SIG-M5 treated with dmso at 0.1 percent for 504 hours (cell line): ENCODE measurements at regions not wholly inside any gene's neighbourhood (a gene's known extent, or its start where the extent isn't known, plus 50 kb on each side); places are given as distances from the start of the nearest gene placed in this dataset.
"Not testable (repeated sequence)": the region's sequence is repeated elsewhere in the genome, so short reads cannot be mapped to it uniquely, and the experiment has no call there.

ENCODE experiments used
- DNase-seq: peaks from one replicate; lab custom pipeline; 2025; ENCODE audit not compliant: unreplicated experiment; lab: John Stamatoyannopoulos, UW

- DNase-seq = no peak
Measured at GRCh38 chr9:90169490-90169889, 473.1 kb downstream of the DIRAS2 start.

- not testable (repeated sequence) for DNase-seq
Measured at GRCh38 chr9:90173935-90174334, 468.7 kb downstream of the DIRAS2 start.

- DNase-seq = not testable (repeated sequence)
Measured at GRCh38 chr9:90174346-90174745, 468.3 kb downstream of the DIRAS2 start.

- no peak for DNase-seq
Measured at GRCh38 chr9:90175257-90175656, 467.4 kb downstream of the DIRAS2 start.

- DNase-seq = no peak
Measured at GRCh38 chr9:90175865-90176264, 466.8 kb downstream of the DIRAS2 start.

GRCh38 chr9:90176901-90177300 lies 465.7 kb downstream of the DIRAS2 start:
- no peak for DNase-seq

GRCh38 chr9:90180381-90180780 lies 462.2 kb downstream of the DIRAS2 start:
- no peak for DNase-seq

- peak; percentile 17 for DNase-seq
Measured at GRCh38 chr9:90188656-90189055, 454.0 kb downstream of the DIRAS2 start.

GRCh38 chr9:90189306-90189705 lies 453.3 kb downstream of the DIRAS2 start:
- DNase-seq = peak; percentile 90

- DNase-seq = not testable (repeated sequence)
Measured at GRCh38 chr9:90192465-90192864, 450.2 kb downstream of the DIRAS2 start.

GRCh38 chr9:90198956-90199355 lies 443.7 kb downstream of the DIRAS2 start:
- DNase-seq = no peak

- DNase-seq = no peak
Measured at GRCh38 chr9:90201766-90202165, 440.9 kb downstream of the DIRAS2 start.

- no peak for DNase-seq
Measured at GRCh38 chr9:90204128-90204831, 438.3 kb downstream of the DIRAS2 start.

GRCh38 chr9:90213045-90213444 lies 429.6 kb downstream of the DIRAS2 start:
- DNase-seq = not testable (repeated sequence)

GRCh38 chr9:90219548-90220118 lies 423.0 kb downstream of the DIRAS2 start:
- DNase-seq = peak; percentile 7

- DNase-seq = not testable (repeated sequence)
Measured at GRCh38 chr9:90221899-90222298, 420.7 kb downstream of the DIRAS2 start.

GRCh38 chr9:90226839-90227338 lies 415.7 kb downstream of the DIRAS2 start:
- DNase-seq = peak; percentile 24

GRCh38 chr9:90233081-90233480 lies 409.5 kb downstream of the DIRAS2 start:
- DNase-seq = not testable (repeated sequence)

GRCh38 chr9:90240541-90240940 lies 402.1 kb downstream of the DIRAS2 start:
- DNase-seq = no peak

- no peak for DNase-seq
Measured at GRCh38 chr9:90245661-90246060, 397.0 kb downstream of the DIRAS2 start.

GRCh38 chr9:90249094-90249493 lies 393.5 kb downstream of the DIRAS2 start:
- DNase-seq = no peak

GRCh38 chr9:90251316-90251715 lies 391.3 kb downstream of the DIRAS2 start:
- no peak for DNase-seq

- no peak for DNase-seq
Measured at GRCh38 chr9:90256345-90256744, 386.3 kb downstream of the DIRAS2 start.
